GM21423 (cell line): ENCODE measurements at regions not wholly inside any gene's neighbourhood (a gene's known extent, or its start where the extent isn't known, plus 50 kb on each side); places are given as distances from the start of the nearest gene placed in this dataset.

Source experiments
- ATAC-seq: cut with Tn5 transposase; IDR thresholded peaks from one replicate; pipeline ENCODE4 v1.9.1; 2021; ENCODE audit warnings: mild to moderate bottlenecking, moderate library complexity; ENCODE audit not compliant: unreplicated experiment

DNA sequence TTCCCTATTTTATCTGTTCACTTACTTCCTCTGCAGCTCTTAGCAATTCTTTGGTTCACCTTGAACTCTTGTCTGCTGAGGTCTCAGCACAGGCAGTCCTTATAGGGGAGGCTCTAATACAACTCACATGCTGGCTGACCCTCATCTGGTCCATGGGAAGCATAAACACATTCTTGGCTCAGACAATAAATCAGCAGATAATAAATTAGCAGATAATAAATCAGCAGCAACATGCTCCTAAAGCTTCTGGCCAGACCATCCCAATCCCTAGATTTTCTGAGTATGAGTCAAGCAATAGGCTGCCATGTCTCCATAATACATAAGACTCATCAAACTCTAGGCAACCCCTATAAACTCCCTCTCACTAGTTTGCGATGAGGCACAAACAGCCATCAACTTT, 208.6 kb upstream of the STEAP4 start:
- no peak for ATAC-seq

- no peak for ATAC-seq
These were observed 202.6 kb upstream of the STEAP4 start for GRCh38 chr7:88509341-88509740.

GRCh38 chr7:88500131-88500530, 193.4 kb upstream of the STEAP4 start:
- no peak for ATAC-seq

- no peak for ATAC-seq
These were observed 189.4 kb upstream of the STEAP4 start for GRCh38 chr7:88495881-88496725.

DNA sequence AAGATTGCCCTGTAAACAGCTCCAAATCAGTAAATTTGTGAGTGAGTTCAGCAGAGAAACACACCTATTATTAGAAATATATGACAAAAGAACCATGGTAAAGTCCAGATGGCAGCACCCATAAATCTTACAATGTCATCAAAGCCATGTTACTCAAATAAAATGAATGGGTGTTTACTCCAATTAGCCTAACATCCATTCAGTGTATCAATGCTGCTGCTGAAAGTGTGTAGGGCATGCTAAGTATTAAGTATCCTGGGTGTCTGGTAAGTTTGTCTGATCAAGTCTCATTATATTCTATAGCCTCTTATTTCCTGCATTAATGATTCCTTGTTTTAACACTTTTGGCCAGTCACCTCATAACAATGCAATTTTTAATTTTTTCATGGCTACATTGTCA, 185.5 kb upstream of the STEAP4 start:
- ATAC-seq = no peak

DNA sequence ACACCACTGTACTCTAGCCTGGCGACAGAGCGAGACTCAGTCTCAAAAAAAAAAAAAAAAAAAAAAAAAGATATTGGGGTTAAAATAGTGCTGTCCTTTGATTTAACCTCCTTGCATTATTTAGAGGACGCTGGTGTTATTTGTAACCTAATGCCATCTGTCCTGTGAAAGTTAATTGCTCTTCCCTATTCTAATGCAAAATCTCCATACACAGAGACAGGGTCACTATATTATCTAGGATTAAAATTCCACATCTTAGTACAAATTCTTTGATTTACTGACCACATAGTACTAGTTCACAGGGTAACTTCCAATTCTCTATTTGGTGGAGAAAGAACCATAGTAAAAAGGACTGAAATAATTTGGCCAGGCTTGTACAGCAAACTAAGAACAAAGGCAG, 184.2 kb upstream of the STEAP4 start:
- no peak for ATAC-seq

- no peak for ATAC-seq
These were observed 183.5 kb upstream of the STEAP4 start for GRCh38 chr7:88490161-88490560.

GRCh38 chr7:88485821-88486220, 179.1 kb upstream of the STEAP4 start:
- ATAC-seq = no peak

DNA sequence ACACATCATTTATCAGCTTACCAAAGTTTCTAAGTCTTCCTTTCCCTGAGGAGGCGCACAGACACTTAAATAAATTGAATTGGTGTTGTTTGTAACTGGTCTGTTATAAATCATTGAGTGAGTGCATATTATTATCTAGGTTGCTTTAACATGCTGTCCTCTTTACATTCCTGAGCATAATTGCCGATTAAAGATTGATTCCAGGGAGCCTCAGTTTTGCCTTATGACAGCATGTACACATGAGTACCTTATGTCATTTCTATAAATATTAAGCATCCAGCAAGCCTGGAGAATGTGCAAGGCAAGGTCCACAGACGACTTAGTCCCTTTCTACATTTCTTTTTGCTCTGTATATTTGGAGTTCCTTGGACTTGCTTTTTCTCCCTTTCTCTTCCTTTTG, 177.9 kb upstream of the STEAP4 start:
- ATAC-seq = no peak

GRCh38 chr7:88480896-88481295, 174.2 kb upstream of the STEAP4 start:
- no peak for ATAC-seq

DNA sequence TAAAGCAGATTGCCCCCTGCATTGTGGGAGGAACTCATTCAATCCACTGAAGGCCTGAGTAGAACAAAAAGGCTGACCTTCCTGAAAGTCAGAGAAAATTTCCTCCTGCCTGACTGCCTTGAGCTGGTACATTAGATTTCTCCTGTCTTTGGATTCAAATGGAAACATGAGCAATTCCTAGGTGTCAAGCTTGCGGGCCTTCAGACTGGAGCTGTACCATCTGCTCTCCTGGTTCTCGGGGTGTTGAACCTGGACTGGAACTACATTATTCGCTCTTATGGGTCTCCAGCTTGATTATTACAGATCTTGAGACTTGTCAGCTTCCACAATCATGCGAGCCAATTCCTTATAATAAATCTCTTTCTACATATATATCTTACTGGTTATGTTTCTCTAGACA, 173.6 kb upstream of the STEAP4 start:
- ATAC-seq = no peak

- no peak for ATAC-seq
These were observed 171.3 kb upstream of the STEAP4 start for GRCh38 chr7:88477976-88478375.

DNA sequence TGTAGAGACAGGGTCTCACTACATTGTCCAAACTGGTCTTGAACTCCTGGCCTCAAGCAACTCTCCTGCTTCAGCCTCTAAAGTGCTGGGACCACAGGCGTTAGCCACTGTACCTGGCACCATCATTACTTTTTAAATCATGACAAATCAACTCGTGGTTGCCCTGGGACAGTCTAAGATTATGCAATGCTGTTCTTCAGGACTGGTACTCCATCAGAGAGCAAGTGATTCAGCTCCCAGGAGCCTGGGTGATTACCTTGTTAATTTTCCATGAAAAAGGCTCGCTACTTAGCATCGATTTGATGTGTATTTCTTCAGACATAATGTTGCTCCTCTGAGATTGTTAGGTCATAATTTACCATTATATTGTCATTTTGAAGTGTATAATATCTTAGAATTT, 158.9 kb upstream of the STEAP4 start:
- no peak for ATAC-seq

- no peak for ATAC-seq
These were observed 156.1 kb upstream of the STEAP4 start for GRCh38 chr7:88462799-88463198.

GRCh38 chr7:88460650-88461049, 154.0 kb upstream of the STEAP4 start:
- no peak for ATAC-seq

DNA sequence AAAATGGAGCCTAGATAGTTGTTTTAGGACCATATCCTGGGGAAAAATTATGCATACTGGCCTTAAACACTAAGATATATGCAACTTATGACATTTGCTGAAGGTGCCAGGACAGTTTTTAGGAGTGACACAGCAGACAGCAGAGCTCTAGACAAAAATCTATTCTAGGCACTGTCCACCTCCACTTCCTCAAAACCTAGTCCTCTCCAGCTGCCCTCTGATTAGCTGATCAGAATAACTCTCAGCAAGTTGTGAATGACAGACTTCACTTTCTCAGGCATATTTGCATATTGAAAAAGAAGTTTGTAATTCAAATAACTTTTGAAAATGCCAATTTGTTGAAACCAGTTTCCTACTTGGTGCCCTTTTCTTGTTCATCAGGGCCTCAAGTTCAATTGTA, 152.3 kb upstream of the STEAP4 start:
- no peak for ATAC-seq

GRCh38 chr7:88458279-88458678, 151.6 kb upstream of the STEAP4 start:
- no peak for ATAC-seq

GRCh38 chr7:88457320-88457719, 150.6 kb upstream of the STEAP4 start:
- ATAC-seq = no peak

DNA sequence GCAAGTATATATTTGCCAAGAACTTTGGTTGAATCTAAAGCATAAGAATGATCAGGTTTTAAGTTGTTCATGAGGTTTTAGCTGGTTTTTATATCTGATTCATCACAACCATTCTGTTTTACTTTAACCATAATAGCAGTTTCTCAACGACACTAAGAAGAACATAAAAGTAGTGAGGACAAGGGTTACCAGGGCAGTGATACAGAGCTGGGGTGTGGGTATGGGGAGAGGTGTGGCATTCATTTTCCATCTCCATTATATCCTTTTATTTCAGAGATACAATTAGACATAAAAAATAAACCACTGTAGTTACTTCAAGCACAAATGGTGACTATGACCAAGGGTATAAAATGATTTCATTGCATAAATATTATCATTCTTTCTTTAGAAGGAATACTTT, 149.8 kb upstream of the STEAP4 start:
- no peak for ATAC-seq

GRCh38 chr7:88455696-88456095, 149.0 kb upstream of the STEAP4 start:
- no peak for ATAC-seq

DNA sequence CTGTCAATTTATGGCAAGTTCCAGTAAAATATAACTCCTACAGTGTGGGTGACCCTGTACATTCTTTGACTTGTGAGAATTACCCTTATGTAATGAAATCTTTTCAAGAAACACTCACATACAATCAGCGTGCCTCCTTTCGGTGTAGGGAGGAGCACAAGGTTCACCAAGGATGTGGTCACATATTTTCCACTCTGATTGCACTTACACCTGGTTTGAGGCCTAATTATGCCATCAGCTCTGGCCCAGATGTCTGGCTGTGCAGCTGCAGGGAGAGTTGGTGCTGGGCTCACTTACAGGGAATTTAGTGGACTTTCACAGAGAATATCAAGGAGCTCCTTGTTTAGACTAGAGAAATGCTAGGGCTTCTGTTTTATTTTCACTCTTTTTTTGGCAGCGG, 146.0 kb upstream of the STEAP4 start:
- ATAC-seq = no peak

DNA sequence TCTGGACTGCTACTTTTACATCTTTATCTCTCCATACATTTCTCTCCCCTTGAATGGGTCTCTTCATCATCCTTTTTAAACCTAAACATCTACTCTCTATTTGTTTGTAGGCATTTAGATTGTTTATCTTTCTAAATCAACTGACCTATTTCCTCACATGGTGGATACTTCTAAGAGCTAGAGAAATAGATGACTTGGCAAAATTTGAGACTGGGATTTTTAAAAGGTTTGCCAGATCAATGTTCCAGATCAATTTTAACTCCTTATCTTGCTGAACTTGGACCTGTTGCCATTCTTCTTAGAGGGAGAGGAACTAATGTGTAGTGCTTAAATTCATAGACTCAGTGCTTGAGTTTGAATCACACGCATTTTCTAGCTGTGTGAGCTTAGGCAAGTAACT, 144.2 kb upstream of the STEAP4 start:
- no peak for ATAC-seq

GRCh38 chr7:88449410-88449809, 142.7 kb upstream of the STEAP4 start:
- no peak for ATAC-seq
